Right atrium auricular region (tissue), 2 donors: ENCODE measurements at regions not wholly inside any gene's neighbourhood (a gene's known extent, or its start where the extent isn't known, plus 50 kb on each side); places are given as distances from the start of the nearest gene placed in this dataset.
A peak's percentile ranks its signal among the peaks of the same experiment; 100 is the strongest.

ENCODE experiments used
- DNase-seq: peaks from one replicate; pipeline ENCODE4 v3.0.0-alpha.2; 2019; ENCODE audit warnings: low spot score
- H3K27ac ChIP-seq, 2 donors: fragments of 200-600 bp; sonication (generic); 1 replicate in 1 of 2; 2 replicates in 1 of 2; pipeline ENCODE4 v1.5.1; 2016 to 2019
- H3K27me3 ChIP-seq, 2 donors: fragments of 200-600 bp; sonication (generic); one replicate each; pipeline versions ENCODE4 v1.5.1 to v1.6.0; 2017 to 2019
- H3K36me3 ChIP-seq: fragments of 200-600 bp; sonication (generic); one replicate; pipeline ENCODE4 v1.5.1; 2016
- H3K4me1 ChIP-seq, 2 donors: fragments of 200-600 bp; sonication (generic); one replicate each; pipeline versions ENCODE4 v1.5.1 to v1.6.0; 2017 to 2019
- H3K4me3 ChIP-seq, 2 donors: fragments of 200-600 bp; sonication (generic); 1 replicate in 1 of 2; 2 replicates in 1 of 2; pipeline ENCODE4 v1.5.1; 2017 to 2019; ENCODE audit warnings: mild to moderate bottlenecking in 1 of 2, moderate library complexity in 1 of 2
- H3K9me3 ChIP-seq, 2 donors: fragments of 200-600 bp; sonication (generic); one replicate each; pipeline ENCODE4 v1.5.1; 2019
- CTCF ChIP-seq, 2 donors: fragments of 200-600 bp; sonication (generic); IDR thresholded peaks; one replicate each; pipeline ENCODE4 v1.5.1; 2019; ENCODE audit warnings: antibody characterized with exemption in 2 of 2

GRCh38 chr19:28051047-28051446 lies 1161.9 kb downstream of the UQCRFS1 start:
- H3K27me3 ChIP-seq: no peaks in the 10 kb centered on the region
- no peaks in the 10 kb centered on the region for H3K4me1 ChIP-seq
- no peak overlapping the region for H3K4me3 ChIP-seq
- no peaks in the 10 kb centered on the region for H3K9me3 ChIP-seq
- TF ChIP-seq CTCF (IDR thresholded peaks at IDR 0.05): no peak
- no peak overlapping the region for H3K27ac ChIP-seq
- no peak for DNase-seq
- H3K36me3 ChIP-seq: no peaks in the 10 kb centered on the region

GRCh38 chr19:28049875-28050274 lies 1163.1 kb downstream of the UQCRFS1 start:
- Histone ChIP-seq H3K4me3 (no peak overlapping the region), H3K27ac (no peak overlapping the region), H3K36me3 (no peaks in the 10 kb centered on the region), H3K27me3 (no peaks in the 10 kb centered on the region), H3K4me1 (no peaks in the 10 kb centered on the region), H3K9me3 (no peaks in the 10 kb centered on the region)
- no peak for DNase-seq
- no peak for TF ChIP-seq CTCF (IDR thresholded peaks at IDR 0.05)

GRCh38 chr19:28046932-28047331 lies 1166.0 kb downstream of the UQCRFS1 start:
- Histone ChIP-seq H3K9me3 (no peaks in the 10 kb centered on the region), H3K4me1 (no peaks in the 10 kb centered on the region), H3K27me3 (no peaks in the 10 kb centered on the region), H3K4me3 (no peak overlapping the region), H3K36me3 (no peaks in the 10 kb centered on the region), H3K27ac (no peak overlapping the region)
- DNase-seq: no peak
- TF ChIP-seq CTCF (IDR thresholded peaks at IDR 0.05): no peak

- Histone ChIP-seq H3K4me1 (no peaks in the 10 kb centered on the region), H3K9me3 (no peaks in the 10 kb centered on the region), H3K27me3 (no peaks in the 10 kb centered on the region), H3K36me3 (no peaks in the 10 kb centered on the region), H3K27ac (no peak overlapping the region), H3K4me3 (no peak overlapping the region)
- TF ChIP-seq CTCF (IDR thresholded peaks at IDR 0.05): no peak
- peak; percentile 16 for DNase-seq
Observed at GRCh38 chr19:28045621-28046020, 1167.3 kb downstream of the UQCRFS1 start.

GRCh38 chr19:28044477-28044876 lies 1168.5 kb downstream of the UQCRFS1 start:
- Histone ChIP-seq H3K4me1 (no peaks in the 10 kb centered on the region), H3K9me3 (no peaks in the 10 kb centered on the region), H3K27me3 (no peaks in the 10 kb centered on the region), H3K27ac (no peak overlapping the region), H3K36me3 (no peaks in the 10 kb centered on the region), H3K4me3 (no peak overlapping the region)
- peak; percentile 40 for DNase-seq
- TF ChIP-seq CTCF (IDR thresholded peaks at IDR 0.05): no peak

GRCh38 chr19:28042516-28042915 lies 1170.4 kb downstream of the UQCRFS1 start:
- no peak overlapping the region for H3K4me3 ChIP-seq
- DNase-seq: peak; percentile 47
- TF ChIP-seq CTCF (IDR thresholded peaks at IDR 0.05): no peak
- no peak overlapping the region for H3K27ac ChIP-seq
- no peaks in the 10 kb centered on the region for H3K36me3 ChIP-seq
- no peaks in the 10 kb centered on the region for H3K4me1 ChIP-seq
- H3K27me3 ChIP-seq: no peaks in the 10 kb centered on the region
- no peaks in the 10 kb centered on the region for H3K9me3 ChIP-seq
